ENCODE measurements at regions not wholly inside any gene's neighbourhood (a gene's known extent, or its start where the extent isn't known, plus 50 kb on each side); places are given as distances from the start of the nearest gene placed in this dataset.

DNA sequence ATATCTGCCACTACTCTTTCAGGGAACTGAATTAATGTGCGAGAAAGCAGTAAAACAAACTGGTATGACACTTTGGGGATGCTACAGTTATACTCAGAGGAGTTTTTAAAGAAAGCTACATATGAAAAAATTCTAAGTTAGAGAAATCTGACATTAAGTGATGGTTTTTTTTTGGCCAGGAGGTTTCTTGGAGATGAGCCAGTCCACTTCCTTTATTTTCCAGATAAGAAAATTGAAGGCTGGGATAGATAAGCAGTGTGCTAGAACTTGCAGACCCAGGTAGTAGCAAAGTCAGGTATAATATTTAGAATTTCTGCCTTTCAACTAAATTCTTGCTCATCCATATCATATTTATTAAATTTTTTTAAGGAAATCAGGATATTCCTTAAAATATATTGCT lies 106.8 kb downstream of the FAT4 start:
- no peaks in the 10 kb centered on the region for H3K27me3 ChIP-seq (ENCODE audit: insufficient read depth, low read length)
- Mint-ChIP-seq H3K36me3 (ENCODE audit: low read depth, unreplicated experiment) (peaks cover 10% of the 10 kb centered on the region), H3K4me3 (ENCODE audit: unreplicated experiment) (no peak overlapping the region), H3K4me1 (ENCODE audit: low read depth, unreplicated experiment) (no peaks in the 10 kb centered on the region), H3K9me3 (ENCODE audit: unreplicated experiment) (peaks cover 9% of the 10 kb centered on the region), H3K27me3 (ENCODE audit: low read depth, unreplicated experiment) (no peaks in the 10 kb centered on the region), H3K27ac (ENCODE audit: unreplicated experiment) (no peak overlapping the region)
- DNase-seq (ENCODE audit: low read depth) = peak; percentile 22
- no peak overlapping the region for H2AFZ ChIP-seq (ENCODE audit: low read depth, low read length)
- H3K4me2 ChIP-seq (ENCODE audit: low read length) = no peak overlapping the region
- no peak overlapping the region for H3K27ac ChIP-seq (ENCODE audit: low read depth, low read length)
- no peaks in the 10 kb centered on the region for H4K20me1 ChIP-seq (ENCODE audit: insufficient read depth, low read length)
- no peak overlapping the region for H3K4me3 ChIP-seq (ENCODE audit: insufficient read depth, low read depth, low read length)
- TF ChIP-seq EZH2 (IDR thresholded peaks at IDR 0.05; ENCODE audit: insufficient read depth, low read length) = no peak
- no peak for TF ChIP-seq CTCF (IDR thresholded peaks at IDR 0.05; ENCODE audit: insufficient read depth, low read depth, low read length)
- FAIRE-seq = no peak
- H3K4me1 ChIP-seq (ENCODE audit: insufficient read depth, low read length) = peaks cover 4% of the 10 kb centered on the region
- no peaks in the 10 kb centered on the region for H3K36me3 ChIP-seq (ENCODE audit: insufficient read depth, low read length)
- no peaks in the 10 kb centered on the region for H3K79me2 ChIP-seq (ENCODE audit: insufficient read depth, low read length)
- no peak overlapping the region for H3K9ac ChIP-seq (ENCODE audit: low read length)
- peaks cover 3% of the 10 kb centered on the region for H3K9me3 ChIP-seq (ENCODE audit: insufficient read depth, low read depth, low read length)

- Histone ChIP-seq H3K9me3 (ENCODE audit: insufficient read depth, low read depth, low read length) (peaks cover 3% of the 10 kb centered on the region), H3K27ac (ENCODE audit: low read depth, low read length) (no peak overlapping the region), H3K4me1 (ENCODE audit: insufficient read depth, low read length) (peaks cover 4% of the 10 kb centered on the region), H3K79me2 (ENCODE audit: insufficient read depth, low read length) (no peaks in the 10 kb centered on the region), H4K20me1 (ENCODE audit: insufficient read depth, low read length) (no peaks in the 10 kb centered on the region), H3K4me3 (ENCODE audit: insufficient read depth, low read depth, low read length) (no peak overlapping the region), H2AFZ (ENCODE audit: low read depth, low read length) (no peak overlapping the region), H3K4me2 (ENCODE audit: low read length) (no peak overlapping the region), H3K36me3 (ENCODE audit: insufficient read depth, low read length) (no peaks in the 10 kb centered on the region), H3K27me3 (ENCODE audit: insufficient read depth, low read length) (no peaks in the 10 kb centered on the region), H3K9ac (ENCODE audit: low read length) (no peak overlapping the region)
- Mint-ChIP-seq H3K27me3 (ENCODE audit: low read depth, unreplicated experiment) (no peaks in the 10 kb centered on the region), H3K36me3 (ENCODE audit: low read depth, unreplicated experiment) (peaks cover 10% of the 10 kb centered on the region), H3K27ac (ENCODE audit: unreplicated experiment) (no peak overlapping the region), H3K4me3 (ENCODE audit: unreplicated experiment) (no peak overlapping the region), H3K9me3 (ENCODE audit: unreplicated experiment) (peaks cover 9% of the 10 kb centered on the region), H3K4me1 (ENCODE audit: low read depth, unreplicated experiment) (no peaks in the 10 kb centered on the region)
- TF ChIP-seq CTCF (IDR thresholded peaks at IDR 0.05; ENCODE audit: insufficient read depth, low read depth, low read length) (no peak), EZH2 (IDR thresholded peaks at IDR 0.05; ENCODE audit: insufficient read depth, low read length) (no peak)
- DNase-seq (ENCODE audit: low read depth) = no peak
- no peak for FAIRE-seq
Measured at GRCh38 chr4:125423124-125423523, 108.4 kb downstream of the FAT4 start.

DNA sequence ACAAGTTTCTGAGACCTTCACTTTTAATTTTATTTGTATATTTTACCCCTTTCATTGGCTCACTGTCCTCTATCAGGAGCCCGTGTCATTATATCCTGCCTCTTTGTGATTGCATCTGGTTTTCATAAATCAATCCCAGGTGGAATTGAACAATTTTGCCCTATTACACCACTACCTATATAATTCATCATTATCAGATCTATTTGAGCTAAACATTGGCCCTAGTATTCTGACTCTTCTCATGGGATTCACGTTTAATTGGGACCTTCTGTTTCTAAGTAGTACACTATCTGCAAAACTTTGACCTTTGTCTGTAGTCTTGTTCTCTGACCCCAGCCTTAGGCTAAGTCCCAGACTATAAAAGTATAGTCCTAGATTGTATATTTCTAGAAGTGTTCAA lies 114.1 kb downstream of the FAT4 start:
- H3K79me2 ChIP-seq (ENCODE audit: insufficient read depth, low read length) = no peaks in the 10 kb centered on the region
- DNase-seq (ENCODE audit: low read depth) = no peak
- H3K4me1 ChIP-seq (ENCODE audit: insufficient read depth, low read length) = no peaks in the 10 kb centered on the region
- peaks cover 1% of the 10 kb centered on the region for H3K9me3 Mint-ChIP-seq (ENCODE audit: unreplicated experiment)
- peaks cover 8% of the 10 kb centered on the region for H3K4me1 Mint-ChIP-seq (ENCODE audit: low read depth, unreplicated experiment)
- no peaks in the 10 kb centered on the region for H3K36me3 Mint-ChIP-seq (ENCODE audit: low read depth, unreplicated experiment)
- no peaks in the 10 kb centered on the region for H3K9me3 ChIP-seq (ENCODE audit: insufficient read depth, low read depth, low read length)
- H3K4me2 ChIP-seq (ENCODE audit: low read length) = no peak overlapping the region
- H3K4me3 ChIP-seq (ENCODE audit: insufficient read depth, low read depth, low read length) = no peak overlapping the region
- no peak overlapping the region for H3K27ac Mint-ChIP-seq (ENCODE audit: unreplicated experiment)
- H2AFZ ChIP-seq (ENCODE audit: low read depth, low read length) = no peak overlapping the region
- H3K27ac ChIP-seq (ENCODE audit: low read depth, low read length) = no peak overlapping the region
- TF ChIP-seq CTCF (IDR thresholded peaks at IDR 0.05; ENCODE audit: insufficient read depth, low read depth, low read length) (no peak), EZH2 (IDR thresholded peaks at IDR 0.05; ENCODE audit: insufficient read depth, low read length) (no peak)
- no peaks in the 10 kb centered on the region for H3K27me3 Mint-ChIP-seq (ENCODE audit: low read depth, unreplicated experiment)
- no peaks in the 10 kb centered on the region for H3K27me3 ChIP-seq (ENCODE audit: insufficient read depth, low read length)
- H3K9ac ChIP-seq (ENCODE audit: low read length) = no peak overlapping the region
- H4K20me1 ChIP-seq (ENCODE audit: insufficient read depth, low read length) = no peaks in the 10 kb centered on the region
- no peaks in the 10 kb centered on the region for H3K36me3 ChIP-seq (ENCODE audit: insufficient read depth, low read length)
- FAIRE-seq = no peak
- no peak overlapping the region for H3K4me3 Mint-ChIP-seq (ENCODE audit: unreplicated experiment)
